Heart left ventricle (tissue), 16 donors: ENCODE measurements at regions not wholly inside any gene's neighbourhood (a gene's known extent, or its start where the extent isn't known, plus 50 kb on each side); places are given as distances from the start of the nearest gene placed in this dataset.

Experiments used
- ATAC-seq, 4 donors: fragments of 200-7000 bp; cut with Tn5 transposase; one replicate each; pipeline ENCODE4 v1.9.1; 2020 to 2022; ENCODE audit warnings: moderate library complexity in 4 of 4, mild to moderate bottlenecking in 3 of 4, moderate number of reproducible peaks in 1 of 4
- DNase-seq, 5 donors: peaks; one replicate each; pipeline ENCODE4 v3.0.0-alpha.2; 2020
- H3K27ac ChIP-seq, 12 donors: fragments of 200-600 bp; sonication (generic) in 4 of 12; one replicate each; pipeline versions ENCODE4 v1.5.0 to v1.8.0; 2016 to 2022; ENCODE audit warnings: mild to moderate bottlenecking in 2 of 12
- H3K27me3 ChIP-seq, 9 donors: fragments of 200-600 bp; sonication (generic) in 2 of 9; one replicate each; pipeline versions ENCODE4 v1.5.1 to v1.8.0; 2016 to 2022; ENCODE audit warnings: mild to moderate bottlenecking in 3 of 9
- H3K36me3 ChIP-seq, 9 donors: fragments of 200-600 bp; sonication (generic) in 2 of 9; one replicate each; pipeline versions ENCODE4 v1.5.0 to v1.8.0; 2018 to 2022; ENCODE audit warnings: mild to moderate bottlenecking in 2 of 9
- H3K4me1 ChIP-seq, 12 donors: fragments of 200-600 bp; sonication (generic) in 4 of 12; one replicate each; pipeline versions ENCODE4 v1.5.0 to v1.8.0; 2016 to 2022; ENCODE audit warnings: mild to moderate bottlenecking in 3 of 12
- H3K4me3 ChIP-seq, 12 donors: fragments of 200-600 bp; sonication (generic) in 4 of 12; one replicate each; pipeline versions ENCODE4 v1.5.0 to v1.8.0; 2017 to 2022; ENCODE audit warnings: mild to moderate bottlenecking in 9 of 12, moderate library complexity in 4 of 12
- H3K9me3 ChIP-seq, 12 donors: fragments of 200-600 bp; sonication (generic) in 4 of 12; one replicate each; pipeline versions ENCODE4 v1.5.0 to v1.8.0; 2016 to 2022; ENCODE audit warnings: mild to moderate bottlenecking in 1 of 12
- CTCF ChIP-seq, 12 donors: fragments of 200-600 bp; sonication (generic) in 4 of 12; IDR thresholded peaks; one replicate each; pipeline versions ENCODE4 v1.5.0 to v1.8.0; 2018 to 2022; ENCODE audit warnings: antibody characterized with exemption in 12 of 12, mild to moderate bottlenecking in 5 of 12
- POLR2A ChIP-seq, 2 donors: fragments of 450-650 bp; IDR thresholded peaks; one replicate each; pipeline ENCODE4 v1.6.1; 2017; ENCODE audit warnings: antibody characterized with exemption in 2 of 2, mild to moderate bottlenecking in 2 of 2, moderate library complexity in 2 of 2
- WGBS, 4 donors: extraction: QIAGEN DNeasy Blood & Tissue Kit in 2 of 4; methylation state at CpG; one replicate each; pipeline versions ENCODE4 v1.1.5 to v1.1.7; 2013 to 2018; 5-methylcytosine and 5-hydroxymethylcytosine counted together
- intact Hi-C, 10 donors: fragments of 100-400 bp; cut with DNase I; formaldehyde crosslinking; loops; one replicate each; pipeline versions ENCODE4 v1.11.1 to v1.14.2; 2022
- donor health status: ischemic (EF 13 %, LVEDD 7.1; RV severe dilation, severe dysfunction).
- donor health status: healthy with polysubstance abuse.
- donor health status: DM: no; HTN: yes; CAD: no.
- donor health status: DM: no; HTN: no; CAD: no.
- donor health status: ischemic (EF 25% LVEDD 6.9; RV normal size, moderate dysfunction).
- donor health status: ischemic (EF 25% LVEDD 5.7; RV mildly dilated, moderate dysfunction).
- donor health status: healthy.
- donor health status: DM: yes; HTN: yes; CAD: no.
- donor health status: ischemic (EF 35%, LVEDD 5.7; RV mildly dilated, moderate dysfunction).
- donor health status: nonischemic (EF 11% LVEDD 7.7; RV severe dilation, severe dysfunction).
- donor health status: DM: yes; HTN: yes; CAD: no.
- donor health status: PGD.
- donor health status: ischemic (EF 29% LVEDD 5.4; RV normal size, mild dysfunction).
- donor health status: nonischemic (EF 23%, LVEDD 6.1; RV moderate dilation, normal function).

- intact Hi-C loops = loop anchor here in 7 of 10 donors (5.0 to 10.0 kb wide), 9 partner anchors 88 to 1056 kb away; no protein-coding TSS in a partner anchor
- no peaks in the 10 kb centered on the region for H3K36me3 ChIP-seq
- WGBS, 4 donors = 89 to 92% (median 89%) methylated on average over 5 of the region's 5 CpGs
- DNase-seq = no peak
- H3K27ac ChIP-seq = no peak overlapping the region
- peaks cover 0 to 6% (median 0%) of the 10 kb centered on the region in 12 donors for H3K4me1 ChIP-seq
- no peak overlapping the region for H3K4me3 ChIP-seq
- ATAC-seq = no peak
- H3K27me3 ChIP-seq = no peaks in the 10 kb centered on the region
- H3K9me3 ChIP-seq = peaks cover 0 to 4% (median 0%) of the 10 kb centered on the region in 12 donors
- no peak for TF ChIP-seq CTCF (IDR thresholded peaks at IDR 0.05)
- no peak for TF ChIP-seq POLR2A (IDR thresholded peaks at IDR 0.05)
Measured at GRCh38 chr5:158079097-158079496, 220.2 kb upstream of the CLINT1 start.

- whole genome bisulfite sequencing, 4 donors = 10 to 18% (median 15%) methylated on average over 12 of the region's 12 CpGs
Measured at GRCh38 chr5:158074992-158075769, 216.2 kb upstream of the CLINT1 start.

GRCh38 chr5:158074597-158074991 lies 215.6 kb upstream of the CLINT1 start:
- Histone ChIP-seq H3K27me3 (no peaks in the 10 kb centered on the region), H3K4me1 (peaks cover 0 to 16% (median 6%) of the 10 kb centered on the region in 12 donors), H3K27ac (no peak overlapping the region), H3K9me3 (no peaks in the 10 kb centered on the region), H3K36me3 (no peaks in the 10 kb centered on the region), H3K4me3 (no peak overlapping the region)
- WGBS, 4 donors = 89 to 98% (median 96%) methylated on average over 2 of the region's 2 CpGs
- ATAC-seq (no peak), DNase-seq (no peak)
- intact Hi-C loops = loop anchor here in 9 of 10 donors (2.0 to 10.0 kb wide), 8 partner anchors 88 to 1060 kb away; no protein-coding TSS in a partner anchor
- TF ChIP-seq CTCF (IDR thresholded peaks at IDR 0.05) (no peak), POLR2A (IDR thresholded peaks at IDR 0.05) (no peak)

More at GRCh38 chr5:158074992-158075769, 216.2 kb upstream of the CLINT1 start:
- no peaks in the 10 kb centered on the region for H3K36me3 ChIP-seq
- TF ChIP-seq CTCF (IDR thresholded peaks at IDR 0.05) (peak; percentile 73 to 92 (median 84)), POLR2A (IDR thresholded peaks at IDR 0.05) (no peak)
- H3K4me3 ChIP-seq = peak overlapping the region in 11 of 12 donors; percentile 2 to 44 (median 27)
- intact Hi-C loops = loop anchor here (2.0 to 10.0 kb wide), 12 partner anchors 87 to 1060 kb away; no protein-coding TSS in a partner anchor
- DNase-seq = peak; percentile 30 to 61 (median 57)
- H3K4me1 ChIP-seq = peaks cover 0 to 10% (median 5%) of the 10 kb centered on the region in 12 donors
- ATAC-seq = peak in 3 of 4 donors; percentile 82 to 86 (median 83)
- H3K9me3 ChIP-seq = no peaks in the 10 kb centered on the region
- H3K27me3 ChIP-seq = no peaks in the 10 kb centered on the region
- peak overlapping the region in 7 of 12 donors; percentile 28 to 60 (median 48) for H3K27ac ChIP-seq

GRCh38 chr5:158070859-158071258 lies 211.9 kb upstream of the CLINT1 start:
- intact Hi-C loops = loop anchor here in 8 of 10 donors (5.0 to 10.0 kb wide), 7 partner anchors 91 to 1064 kb away; no protein-coding TSS in a partner anchor
- peak in 3 of 5 donors; percentile 48 to 62 (median 61) for DNase-seq

More at GRCh38 chr5:158070859-158071258, 211.9 kb upstream of the CLINT1 start:
- H3K4me3 ChIP-seq = no peak overlapping the region
- H3K9me3 ChIP-seq = no peaks in the 10 kb centered on the region
- H3K36me3 ChIP-seq = no peaks in the 10 kb centered on the region
- H3K4me1 ChIP-seq = peaks cover 0 to 25% (median 7%) of the 10 kb centered on the region in 12 donors
- no peak for TF ChIP-seq POLR2A (IDR thresholded peaks at IDR 0.05)
- TF ChIP-seq CTCF (IDR thresholded peaks at IDR 0.05) = no peak
- 44 to 58% (median 53%) methylated on average over 1 of the region's 1 CpG for WGBS, 4 donors
- no peaks in the 10 kb centered on the region for H3K27me3 ChIP-seq
- H3K27ac ChIP-seq = no peak overlapping the region
- ATAC-seq = peak in 2 of 4 donors; percentile 47 to 51
